LoVo (cell line): ENCODE measurements at regions not wholly inside any gene's neighbourhood (a gene's known extent, or its start where the extent isn't known, plus 50 kb on each side); places are given as distances from the start of the nearest gene placed in this dataset.
"Not testable (repeated sequence)": the region's sequence is repeated elsewhere in the genome, so short reads cannot be mapped to it uniquely, and the experiment has no call there.

ENCODE experiments used
- DNase-seq: peaks from one replicate; pipeline ENCODE4 v3.0.0-alpha.2; 2016; ENCODE audit warnings: low spot score

GRCh38 chr11:28815110-28815509, 706.9 kb downstream of the METTL15 start:
- no peak for DNase-seq

- no peak for DNase-seq
Observed at GRCh38 chr11:28808771-28809170, 700.6 kb downstream of the METTL15 start.

DNA sequence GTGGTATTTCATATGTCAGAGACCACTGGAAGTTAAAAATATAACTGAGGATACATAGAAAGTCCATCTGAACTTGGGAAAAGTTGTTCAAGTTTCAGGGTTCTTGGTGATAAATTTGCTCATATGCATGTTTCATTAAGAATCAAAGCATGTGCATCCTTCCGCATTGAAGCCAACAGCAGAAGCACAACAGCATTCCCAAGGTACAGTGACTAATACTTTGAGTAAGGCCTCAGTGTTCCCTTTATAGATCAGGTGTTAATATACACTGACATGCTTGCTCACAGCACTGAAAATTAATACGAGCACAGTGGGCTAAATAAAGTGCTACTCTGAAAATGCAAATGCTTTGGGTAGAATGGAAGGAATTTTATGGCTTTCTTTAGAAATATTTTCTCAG, 691.1 kb downstream of the METTL15 start:
- DNase-seq = no peak

GRCh38 chr11:28798286-28798685, 690.1 kb downstream of the METTL15 start:
- DNase-seq = no peak

- DNase-seq = no peak
Observed at GRCh38 chr11:28797536-28797935, 689.3 kb downstream of the METTL15 start.

GRCh38 chr11:28794405-28794804, 686.2 kb downstream of the METTL15 start:
- no peak for DNase-seq

DNA sequence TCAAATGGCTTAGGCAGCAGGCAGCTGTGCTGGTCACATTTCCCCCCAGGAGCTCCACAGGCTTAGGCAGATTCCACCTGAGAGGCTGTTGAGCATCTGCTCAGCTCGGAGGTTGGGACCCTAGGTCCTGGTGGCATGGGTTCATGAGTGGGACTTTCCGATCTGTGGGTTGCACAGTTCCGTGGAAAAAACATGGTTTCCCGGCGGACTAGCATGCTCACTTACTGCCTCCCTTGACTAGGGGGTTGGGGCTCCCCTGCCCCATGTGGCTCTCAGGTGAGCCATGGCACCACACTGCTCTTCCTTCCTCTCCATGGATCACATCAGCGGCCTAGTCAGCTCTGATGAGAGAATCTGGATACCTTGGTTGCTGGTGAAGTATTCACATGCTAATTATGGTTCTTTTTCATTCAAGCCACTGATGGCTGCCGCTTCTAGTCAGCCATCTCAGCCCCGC, 685.1 kb downstream of the METTL15 start:
- no peak for DNase-seq

- no peak for DNase-seq
Observed at GRCh38 chr11:28792856-28793255, 684.7 kb downstream of the METTL15 start.

DNA sequence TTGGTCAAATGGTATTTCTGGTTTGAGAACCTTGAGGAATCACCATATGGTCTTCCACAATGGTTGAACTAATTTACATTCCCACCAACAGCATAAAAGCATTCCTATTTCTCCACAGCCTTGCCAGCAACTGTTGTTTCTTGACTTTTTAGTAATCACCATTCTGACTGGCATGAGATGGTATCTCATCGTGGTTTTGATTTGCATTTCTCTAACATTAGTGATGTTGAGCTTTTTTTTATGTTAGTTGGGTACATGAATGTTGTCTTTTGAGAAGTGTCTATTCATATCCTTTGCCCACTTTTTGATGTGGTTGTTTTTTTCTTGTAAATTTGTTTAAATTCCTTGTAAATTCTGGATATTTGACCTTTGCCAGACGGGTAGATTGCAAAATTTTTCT, 679.7 kb downstream of the METTL15 start:
- DNase-seq = not testable (repeated sequence)

DNA sequence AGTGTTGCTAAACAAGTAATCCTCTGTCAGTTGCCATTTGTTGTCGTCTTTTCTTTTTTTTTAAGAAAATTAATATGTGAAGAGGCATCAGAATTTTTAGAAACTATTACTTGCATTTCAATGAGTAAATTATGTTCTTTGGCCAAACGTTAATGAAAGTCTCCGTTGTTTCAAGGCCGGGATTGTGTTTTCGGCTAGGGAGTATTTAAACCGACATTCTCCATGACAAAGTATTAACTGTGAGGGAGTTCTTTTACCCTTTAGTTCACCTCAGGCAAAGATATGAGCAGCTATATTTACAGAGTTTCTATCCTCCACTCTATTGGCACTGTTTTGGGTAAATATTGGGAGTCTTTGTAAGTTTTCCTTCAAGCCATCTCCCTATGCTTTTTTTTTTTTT, 668.9 kb downstream of the METTL15 start:
- no peak for DNase-seq

GRCh38 chr11:28773606-28774005, 665.4 kb downstream of the METTL15 start:
- no peak for DNase-seq

- no peak for DNase-seq
Observed at GRCh38 chr11:28770806-28771205, 662.6 kb downstream of the METTL15 start.

GRCh38 chr11:28767574-28767973, 659.4 kb downstream of the METTL15 start:
- DNase-seq = no peak

DNA sequence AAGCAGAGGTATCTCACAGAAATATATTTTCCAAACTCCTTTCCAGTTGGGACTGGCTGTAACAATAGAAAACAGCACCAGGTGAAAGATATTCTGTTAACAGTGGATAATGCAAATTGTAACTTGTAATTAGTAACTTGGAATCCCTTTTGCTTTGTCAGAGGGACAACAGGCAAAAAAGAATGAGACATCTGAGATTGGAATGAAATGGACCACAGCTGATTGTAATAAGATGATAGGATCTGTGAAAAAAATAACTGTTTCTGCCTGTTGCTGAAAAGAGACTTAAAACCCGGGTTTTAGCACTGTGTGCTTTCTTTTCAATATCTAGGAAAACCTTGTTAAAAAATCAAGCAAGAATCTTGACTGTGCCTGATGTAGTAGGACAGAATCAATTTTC, 655.7 kb downstream of the METTL15 start:
- no peak for DNase-seq

DNA sequence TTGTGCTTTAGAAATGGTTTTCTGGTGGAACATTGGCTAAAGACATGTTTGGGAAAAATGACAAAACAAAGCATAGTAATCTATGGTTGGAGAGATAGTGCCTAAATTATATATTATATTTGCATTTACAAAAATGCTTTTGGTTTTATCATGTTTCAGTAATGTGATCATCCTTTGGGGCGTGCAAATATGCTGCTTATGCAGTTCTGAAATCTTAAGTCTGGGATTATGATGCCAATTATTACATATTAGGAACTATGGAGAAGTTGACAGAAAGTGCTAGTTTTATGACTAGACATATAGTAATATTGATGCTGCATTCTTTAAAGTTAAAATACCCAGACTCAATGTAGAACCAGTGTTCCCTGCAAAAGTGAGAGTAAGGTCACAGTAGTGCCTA, 655.0 kb downstream of the METTL15 start:
- no peak for DNase-seq

- no peak for DNase-seq
Observed at GRCh38 chr11:28760676-28761390, 652.6 kb downstream of the METTL15 start.

GRCh38 chr11:28759311-28759710, 651.1 kb downstream of the METTL15 start:
- DNase-seq = peak; percentile 18

DNA sequence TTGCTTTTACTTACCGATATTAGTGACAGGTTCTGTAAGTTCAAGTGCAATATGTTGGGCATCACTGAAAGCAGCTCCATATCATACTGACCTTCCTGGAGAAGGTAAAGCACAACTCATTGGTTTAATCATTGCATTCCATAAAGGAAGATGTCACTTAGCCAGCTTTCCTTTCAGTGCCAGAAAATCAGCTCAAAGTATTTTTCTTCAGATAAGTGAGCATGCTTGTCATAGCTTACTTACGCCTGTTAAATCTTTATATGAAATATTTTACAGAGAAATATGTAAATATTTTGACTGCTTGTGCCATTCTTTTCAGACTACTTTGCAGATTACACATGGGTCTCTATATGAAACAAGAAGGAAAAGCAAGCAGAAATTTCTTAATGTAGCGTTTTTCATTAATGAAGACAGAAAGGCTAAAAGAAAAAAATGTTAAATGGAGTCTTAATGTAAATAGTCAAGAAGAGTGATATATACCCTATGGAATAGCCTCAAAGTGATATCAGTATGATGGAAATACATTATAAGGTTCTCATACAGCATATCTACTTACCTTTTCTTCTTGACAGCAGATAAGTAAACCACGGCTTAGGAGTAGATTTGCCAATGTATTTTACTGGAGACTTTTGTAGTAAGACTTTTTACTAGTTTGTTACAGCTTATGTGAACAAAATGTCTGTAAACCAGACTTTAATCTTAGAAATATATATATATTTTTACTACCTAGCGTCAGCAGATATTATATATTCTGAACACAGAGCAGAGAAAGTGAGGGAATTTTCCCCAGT, 649.7 kb downstream of the METTL15 start:
- no peak for DNase-seq

GRCh38 chr11:28756977-28757376, 648.8 kb downstream of the METTL15 start:
- peak; percentile 11 for DNase-seq

DNA sequence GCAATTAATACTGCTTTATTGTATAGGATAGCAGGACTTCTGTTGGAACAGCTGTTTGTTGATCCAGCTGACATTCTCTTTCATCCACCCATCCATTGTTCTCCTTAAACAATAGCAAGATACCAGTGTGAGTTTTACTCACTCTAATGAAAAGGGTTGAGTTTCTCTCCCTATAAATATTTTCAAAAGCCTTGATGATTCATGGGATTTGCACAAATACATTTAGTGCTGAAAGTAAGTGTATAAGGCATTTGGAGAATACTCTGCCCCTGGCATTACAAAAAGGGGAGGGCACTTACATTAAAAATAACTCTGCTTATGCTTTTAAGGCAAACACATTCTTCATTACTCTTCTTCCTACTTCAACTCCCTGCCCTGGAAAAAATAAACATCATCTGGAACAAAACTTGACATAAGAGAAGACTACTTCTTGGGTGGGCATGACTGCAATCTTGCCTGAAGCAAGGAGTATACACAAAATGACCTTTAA, 634.9 kb downstream of the METTL15 start:
- no peak for DNase-seq

- DNase-seq = no peak
Observed at GRCh38 chr11:28739489-28740280, 631.5 kb downstream of the METTL15 start.

- DNase-seq = no peak
Observed at GRCh38 chr11:28738549-28738948, 630.4 kb downstream of the METTL15 start.
